CD8-positive, alpha-beta memory T cell (primary cell): ENCODE measurements at regions not wholly inside any gene's neighbourhood (a gene's known extent, or its start where the extent isn't known, plus 50 kb on each side); places are given as distances from the start of the nearest gene placed in this dataset.
A peak's percentile ranks its signal among the peaks of the same experiment; 100 is the strongest.

Source experiments
- CTCF ChIA-PET: fragments of 350-600 bp; sonication (Branson Sonifier 250); formaldehyde crosslinking; loops from one replicate; lab custom pipeline; 2021; ENCODE audit warnings: antibody characterized with exemption; lab: Charles Lee
- POLR2A ChIA-PET: fragments of 350-600 bp; sonication (Branson Sonifier 250); formaldehyde crosslinking; loops from one replicate; lab custom pipeline; 2021; ENCODE audit warnings: antibody characterized with exemption; lab: Charles Lee
- DNase-seq, 5 donors: peaks; one replicate each; pipeline versions ENCODE4 v3.0.0 to v3.0.0-alpha.2; 2020 to 2022; ENCODE audit warnings: mixed read lengths in 1 of 5
- H3K27ac ChIP-seq: one replicate; pipeline ENCODE4 v1.7.0; 2013; ENCODE audit warnings: low read depth, mild to moderate bottlenecking, low read length, moderate library complexity
- H3K27me3 ChIP-seq: 2 replicates; pipeline ENCODE4 v1.7.0; 2013; ENCODE audit warnings: low read length, mild to moderate bottlenecking; ENCODE audit not compliant: insufficient read depth, poor library complexity, severe bottlenecking
- H3K36me3 ChIP-seq: 2 replicates; pipeline ENCODE4 v1.7.0; 2013; ENCODE audit warnings: mild to moderate bottlenecking, low read length, moderate library complexity; ENCODE audit not compliant: insufficient read depth
- H3K4me1 ChIP-seq: 2 replicates; pipeline ENCODE4 v1.7.0; 2013; ENCODE audit warnings: mild to moderate bottlenecking, low read length, moderate library complexity; ENCODE audit not compliant: insufficient read depth
- H3K4me3 ChIP-seq: 2 replicates; pipeline ENCODE4 v1.7.0; 2013; ENCODE audit warnings: mild to moderate bottlenecking, low read length
- H3K9me3 ChIP-seq: 2 replicates; pipeline ENCODE4 v1.7.0; 2013; ENCODE audit warnings: mild to moderate bottlenecking, low read length
- H3K27ac Mint-ChIP-seq, 8 donors: one replicate each; pipeline ENCODE4 v1.8.0; 2020 to 2021; ENCODE audit warnings: mixed read lengths in 8 of 8, mild to moderate bottlenecking in 6 of 8, inconsistent platforms in 3 of 8, moderate library complexity in 3 of 8
- H3K27me3 Mint-ChIP-seq, 2 donors: one replicate each; pipeline ENCODE4 v1.8.0; 2020 to 2021; ENCODE audit warnings: mixed read lengths in 2 of 2, mild to moderate bottlenecking in 1 of 2, moderate library complexity in 1 of 2
- H3K36me3 Mint-ChIP-seq, 3 donors: one replicate each; pipeline ENCODE4 v1.8.0; 2020 to 2021; ENCODE audit warnings: mixed read lengths in 3 of 3, inconsistent platforms in 1 of 3, mild to moderate bottlenecking in 1 of 3
- H3K4me1 Mint-ChIP-seq, 3 donors: one replicate each; pipeline ENCODE4 v1.8.0; 2020 to 2021; ENCODE audit warnings: mixed read lengths in 3 of 3, inconsistent platforms in 1 of 3, mild to moderate bottlenecking in 1 of 3
- H3K4me3 Mint-ChIP-seq, 7 donors: one replicate each; pipeline ENCODE4 v1.8.0; 2020 to 2021; ENCODE audit warnings: mixed read lengths in 7 of 7, mild to moderate bottlenecking in 6 of 7, moderate library complexity in 4 of 7, inconsistent platforms in 2 of 7
- H3K9me3 Mint-ChIP-seq, 5 donors: one replicate each; pipeline ENCODE4 v1.8.0; 2020 to 2022; ENCODE audit warnings: mixed read lengths in 5 of 5, mild to moderate bottlenecking in 3 of 5, moderate library complexity in 2 of 5, inconsistent platforms in 1 of 5

DNA sequence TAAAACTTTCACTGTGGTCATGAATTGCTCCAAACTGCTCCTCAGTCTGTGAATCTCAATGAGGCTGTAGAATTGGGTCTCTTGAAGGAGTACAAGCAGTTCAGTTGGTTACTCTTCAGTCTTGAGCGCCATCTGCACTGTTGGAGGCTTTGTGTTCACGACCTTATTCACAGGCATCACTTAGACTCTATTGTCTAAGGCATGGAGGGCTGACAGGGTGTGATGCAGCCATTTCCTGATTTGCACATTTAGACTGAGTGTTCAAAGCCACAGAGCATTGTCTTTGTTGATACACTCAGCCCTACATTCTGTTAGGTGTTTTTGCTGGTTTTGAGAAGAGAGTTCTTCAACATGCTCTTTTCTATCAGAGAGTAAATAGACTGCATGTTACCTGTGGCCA is 355.9 kb upstream of the RIOK2 start:
- Histone ChIP-seq H3K36me3 (no peaks in the 10 kb centered on the region), H3K27ac (no peak overlapping the region), H3K4me1 (no peaks in the 10 kb centered on the region), H3K4me3 (no peak overlapping the region), H3K9me3 (no peaks in the 10 kb centered on the region), H3K27me3 (no peaks in the 10 kb centered on the region)
- Mint-ChIP-seq H3K27me3 (peaks cover 0 to 3% of the 10 kb centered on the region in 2 donors), H3K4me3 (no peak overlapping the region), H3K27ac (no peak overlapping the region), H3K36me3 (no peaks in the 10 kb centered on the region), H3K4me1 (no peaks in the 10 kb centered on the region), H3K9me3 (peaks cover 0 to 7% (median 0%) of the 10 kb centered on the region in 5 donors)
- no peak for DNase-seq
- ChIA-PET POLR2A (no interaction called here), CTCF (no interaction called here)

- H3K27ac Mint-ChIP-seq: no peak overlapping the region
- Histone ChIP-seq H3K27me3 (no peaks in the 10 kb centered on the region), H3K4me1 (no peaks in the 10 kb centered on the region), H3K4me3 (no peak overlapping the region), H3K9me3 (no peaks in the 10 kb centered on the region), H3K27ac (no peak overlapping the region), H3K36me3 (no peaks in the 10 kb centered on the region)
- CTCF ChIA-PET: no interaction called here
- H3K36me3 Mint-ChIP-seq: no peaks in the 10 kb centered on the region
- peaks cover 0 to 7% (median 0%) of the 10 kb centered on the region in 5 donors for H3K9me3 Mint-ChIP-seq
- no peaks in the 10 kb centered on the region for H3K4me1 Mint-ChIP-seq
- peaks cover 0 to 3% of the 10 kb centered on the region in 2 donors for H3K27me3 Mint-ChIP-seq
- no peak for DNase-seq
- no peak overlapping the region for H3K4me3 Mint-ChIP-seq
- POLR2A ChIA-PET: no interaction called here
These were observed 358.8 kb upstream of the RIOK2 start for GRCh38 chr5:97541864-97542263.

DNA sequence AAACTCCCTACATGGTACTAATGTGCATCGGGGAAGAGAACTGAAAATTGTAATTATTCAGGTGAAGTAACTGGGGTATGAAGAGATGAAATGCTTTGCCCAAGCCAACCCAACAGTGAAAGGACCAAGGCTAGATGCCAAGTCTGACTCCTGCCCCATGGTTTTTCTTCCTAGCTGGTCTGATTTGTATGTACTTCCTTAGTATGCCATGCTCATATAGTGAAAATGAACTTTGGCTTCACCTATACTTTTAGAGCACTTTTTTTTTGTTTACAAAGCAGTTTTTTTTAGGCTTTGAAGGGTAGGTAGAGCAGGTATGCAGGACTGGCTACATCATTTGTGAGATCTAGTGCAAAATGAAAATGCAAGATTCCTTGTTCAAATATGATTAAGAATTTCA is 359.4 kb upstream of the RIOK2 start:
- Histone ChIP-seq H3K27ac (no peak overlapping the region), H3K9me3 (no peaks in the 10 kb centered on the region), H3K27me3 (no peaks in the 10 kb centered on the region), H3K4me3 (no peak overlapping the region), H3K4me1 (no peaks in the 10 kb centered on the region), H3K36me3 (no peaks in the 10 kb centered on the region)
- no peaks in the 10 kb centered on the region for H3K36me3 Mint-ChIP-seq
- no peak overlapping the region for H3K4me3 Mint-ChIP-seq
- ChIA-PET CTCF (no interaction called here), POLR2A (no interaction called here)
- H3K27ac Mint-ChIP-seq: no peak overlapping the region
- peaks cover 0 to 3% of the 10 kb centered on the region in 2 donors for H3K27me3 Mint-ChIP-seq
- no peak for DNase-seq
- no peaks in the 10 kb centered on the region for H3K4me1 Mint-ChIP-seq
- peaks cover 0 to 7% (median 2%) of the 10 kb centered on the region in 5 donors for H3K9me3 Mint-ChIP-seq

- CTCF ChIA-PET: no interaction called here
These were observed 360.1 kb upstream of the RIOK2 start for GRCh38 chr5:97543166-97543565.

GRCh38 chr5:97544240-97544639 is 361.2 kb upstream of the RIOK2 start:
- no peak for DNase-seq
- H3K9me3 Mint-ChIP-seq: peaks cover 0 to 7% (median 2%) of the 10 kb centered on the region in 5 donors
- Histone ChIP-seq H3K9me3 (no peaks in the 10 kb centered on the region), H3K4me1 (no peaks in the 10 kb centered on the region), H3K36me3 (no peaks in the 10 kb centered on the region), H3K27ac (no peak overlapping the region), H3K4me3 (no peak overlapping the region), H3K27me3 (no peaks in the 10 kb centered on the region)
- H3K4me3 Mint-ChIP-seq: no peak overlapping the region
- no peaks in the 10 kb centered on the region for H3K4me1 Mint-ChIP-seq
- no peak overlapping the region for H3K27ac Mint-ChIP-seq
- H3K27me3 Mint-ChIP-seq: peaks cover 0 to 3% of the 10 kb centered on the region in 2 donors
- H3K36me3 Mint-ChIP-seq: no peaks in the 10 kb centered on the region
- ChIA-PET POLR2A (no interaction called here), CTCF (no interaction called here)

More at GRCh38 chr5:97543166-97543565, 360.1 kb upstream of the RIOK2 start:
- Histone ChIP-seq H3K36me3 (no peaks in the 10 kb centered on the region), H3K27me3 (no peaks in the 10 kb centered on the region), H3K27ac (no peak overlapping the region), H3K9me3 (no peaks in the 10 kb centered on the region), H3K4me1 (no peaks in the 10 kb centered on the region), H3K4me3 (no peak overlapping the region)
- Mint-ChIP-seq H3K4me3 (no peak overlapping the region), H3K36me3 (no peaks in the 10 kb centered on the region), H3K9me3 (peaks cover 0 to 7% (median 2%) of the 10 kb centered on the region in 5 donors), H3K4me1 (no peaks in the 10 kb centered on the region), H3K27ac (no peak overlapping the region), H3K27me3 (peaks cover 0 to 3% of the 10 kb centered on the region in 2 donors)
- POLR2A ChIA-PET: no interaction called here
- no peak for DNase-seq

GRCh38 chr5:97544678-97545077 is 361.6 kb upstream of the RIOK2 start:
- Histone ChIP-seq H3K4me1 (no peaks in the 10 kb centered on the region), H3K4me3 (no peak overlapping the region), H3K36me3 (no peaks in the 10 kb centered on the region), H3K27me3 (no peaks in the 10 kb centered on the region), H3K27ac (no peak overlapping the region), H3K9me3 (no peaks in the 10 kb centered on the region)
- ChIA-PET CTCF (no interaction called here), POLR2A (no interaction called here)
- no peak overlapping the region for H3K27ac Mint-ChIP-seq
- no peak overlapping the region for H3K4me3 Mint-ChIP-seq
- no peak for DNase-seq
- H3K4me1 Mint-ChIP-seq: no peaks in the 10 kb centered on the region
- H3K27me3 Mint-ChIP-seq: peaks cover 0 to 3% of the 10 kb centered on the region in 2 donors
- H3K9me3 Mint-ChIP-seq: peaks cover 0 to 7% (median 2%) of the 10 kb centered on the region in 5 donors
- no peaks in the 10 kb centered on the region for H3K36me3 Mint-ChIP-seq

DNA sequence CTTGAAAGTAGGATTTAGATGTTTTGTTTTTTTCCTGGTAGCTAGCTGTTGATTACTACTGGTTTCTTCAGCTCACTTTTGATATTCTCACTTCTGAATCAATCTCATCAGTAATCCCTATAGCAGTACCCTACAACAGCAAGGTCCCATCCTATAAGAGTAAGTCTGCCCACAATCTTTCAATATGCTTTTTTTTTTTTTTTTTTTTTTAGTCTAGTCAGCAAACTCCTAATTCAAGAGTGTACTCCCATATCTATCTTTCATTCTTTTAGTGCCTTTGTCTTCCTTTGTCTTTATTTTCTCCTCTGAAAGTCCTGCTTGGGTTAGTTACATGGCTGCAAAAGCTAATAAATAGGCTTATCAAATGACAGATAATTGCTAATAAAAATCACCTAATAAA is 362.4 kb upstream of the RIOK2 start:
- ChIA-PET CTCF (no interaction called here), POLR2A (no interaction called here)
- H3K36me3 Mint-ChIP-seq: no peaks in the 10 kb centered on the region
- H3K9me3 Mint-ChIP-seq: peaks cover 0 to 7% (median 2%) of the 10 kb centered on the region in 5 donors
- H3K27ac Mint-ChIP-seq: peak overlapping the region in 1 of 8 donors; percentile 15
- Histone ChIP-seq H3K27ac (no peak overlapping the region), H3K4me3 (no peak overlapping the region), H3K27me3 (no peaks in the 10 kb centered on the region), H3K9me3 (no peaks in the 10 kb centered on the region), H3K4me1 (peaks cover 4% of the 10 kb centered on the region), H3K36me3 (no peaks in the 10 kb centered on the region)
- no peak overlapping the region for H3K4me3 Mint-ChIP-seq
- no peaks in the 10 kb centered on the region for H3K27me3 Mint-ChIP-seq
- no peaks in the 10 kb centered on the region for H3K4me1 Mint-ChIP-seq
- no peak for DNase-seq

DNA sequence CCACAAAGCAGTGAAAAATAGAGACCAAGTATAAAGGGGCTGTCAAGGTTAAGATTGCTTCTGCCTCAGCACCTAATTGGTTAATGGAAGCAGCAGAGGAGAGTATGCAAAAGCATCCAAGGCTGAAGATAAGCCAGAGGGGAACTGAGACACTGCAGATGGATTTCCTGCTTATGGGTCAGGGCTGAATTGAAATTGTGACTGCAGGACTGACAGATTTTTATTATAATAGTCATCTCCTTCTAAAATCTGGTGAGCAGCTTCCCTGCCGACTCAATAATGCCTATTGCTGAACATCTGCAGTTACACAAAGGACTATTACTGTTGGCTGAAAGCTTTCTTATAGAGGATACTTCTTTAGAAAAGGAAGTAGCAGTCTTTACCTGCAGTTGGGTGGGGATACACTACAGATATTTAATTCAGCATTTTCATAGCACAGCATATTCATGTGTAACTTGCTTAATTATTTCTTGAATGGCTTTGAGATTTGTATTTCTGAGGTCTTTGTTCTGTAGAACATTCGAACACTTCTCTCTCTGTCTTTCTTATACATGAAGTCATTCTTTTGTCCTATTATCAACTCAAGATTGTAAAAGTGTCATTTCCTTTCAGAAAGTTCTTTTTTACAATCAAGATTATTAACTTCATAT is 363.0 kb upstream of the RIOK2 start:
- ChIA-PET CTCF (no interaction called here), POLR2A (no interaction called here)
- no peak overlapping the region for H3K4me3 ChIP-seq
- no peak for DNase-seq
- no peaks in the 10 kb centered on the region for H3K9me3 ChIP-seq
- H3K9me3 Mint-ChIP-seq: peaks cover 0 to 7% (median 1%) of the 10 kb centered on the region in 5 donors
- H3K4me1 Mint-ChIP-seq: no peaks in the 10 kb centered on the region
- H3K4me3 Mint-ChIP-seq: no peak overlapping the region
- no peak overlapping the region for H3K27ac ChIP-seq
- no peaks in the 10 kb centered on the region for H3K36me3 Mint-ChIP-seq
- H3K4me1 ChIP-seq: peaks cover 4% of the 10 kb centered on the region
- H3K27me3 Mint-ChIP-seq: no peaks in the 10 kb centered on the region
- no peak overlapping the region for H3K27ac Mint-ChIP-seq
- no peaks in the 10 kb centered on the region for H3K36me3 ChIP-seq
- H3K27me3 ChIP-seq: no peaks in the 10 kb centered on the region
